Epithelial cell of prostate (primary cell): ENCODE measurements at regions not wholly inside any gene's neighbourhood (a gene's known extent, or its start where the extent isn't known, plus 50 kb on each side); places are given as distances from the start of the nearest gene placed in this dataset.

Source experiments
- DNase-seq: peaks from one replicate; pipeline ENCODE4 v3.0.0-alpha.2; 2011; ENCODE audit warnings: low read depth, low spot score
- H3K27ac ChIP-seq: fragments of 450-650 bp; 2 replicates; pipeline ENCODE4 v1.5.1; 2017; ENCODE audit warnings: mild to moderate bottlenecking

GRCh38 chr10:6894405-6894804 lies 314.3 kb upstream of the PRKCQ start:
- no peak overlapping the region for H3K27ac ChIP-seq
- no peak for DNase-seq

- H3K27ac ChIP-seq: no peak overlapping the region
- DNase-seq: no peak
These were observed 312.8 kb upstream of the PRKCQ start for GRCh38 chr10:6892864-6893263.

GRCh38 chr10:6891924-6892323 lies 311.8 kb upstream of the PRKCQ start:
- no peak overlapping the region for H3K27ac ChIP-seq
- DNase-seq: no peak

- no peak overlapping the region for H3K27ac ChIP-seq
These were observed 309.6 kb upstream of the PRKCQ start for GRCh38 chr10:6889718-6890117.

GRCh38 chr10:6888434-6888833 lies 308.4 kb upstream of the PRKCQ start:
- H3K27ac ChIP-seq: no peak overlapping the region
- DNase-seq: no peak

More at GRCh38 chr10:6889718-6890117, 309.6 kb upstream of the PRKCQ start:
- DNase-seq: no peak

GRCh38 chr10:6885284-6885683 lies 305.2 kb upstream of the PRKCQ start:
- no peak for DNase-seq
- no peak overlapping the region for H3K27ac ChIP-seq

- DNase-seq: no peak
- H3K27ac ChIP-seq: no peak overlapping the region
These were observed 301.9 kb upstream of the PRKCQ start for GRCh38 chr10:6881987-6882386.

GRCh38 chr10:6877722-6878392 lies 297.8 kb upstream of the PRKCQ start:
- no peak for DNase-seq
- H3K27ac ChIP-seq: no peak overlapping the region

GRCh38 chr10:6877336-6877721 lies 297.3 kb upstream of the PRKCQ start:
- H3K27ac ChIP-seq: no peak overlapping the region
- no peak for DNase-seq

GRCh38 chr10:6875269-6875865 lies 295.3 kb upstream of the PRKCQ start:
- DNase-seq: no peak

GRCh38 chr10:6871128-6871527 lies 291.1 kb upstream of the PRKCQ start:
- no peak for DNase-seq
- no peak overlapping the region for H3K27ac ChIP-seq

More at GRCh38 chr10:6875269-6875865, 295.3 kb upstream of the PRKCQ start:
- no peak overlapping the region for H3K27ac ChIP-seq

- DNase-seq: no peak
- no peak overlapping the region for H3K27ac ChIP-seq
These were observed 288.1 kb upstream of the PRKCQ start for GRCh38 chr10:6868036-6868725.

GRCh38 chr10:6866757-6867156 lies 286.7 kb upstream of the PRKCQ start:
- no peak for DNase-seq
- no peak overlapping the region for H3K27ac ChIP-seq

GRCh38 chr10:6864142-6864541 lies 284.1 kb upstream of the PRKCQ start:
- DNase-seq: no peak
- no peak overlapping the region for H3K27ac ChIP-seq

GRCh38 chr10:6863381-6863780 lies 283.3 kb upstream of the PRKCQ start:
- no peak for DNase-seq

GRCh38 chr10:6850452-6850851 lies 270.4 kb upstream of the PRKCQ start:
- no peak for DNase-seq
- H3K27ac ChIP-seq: no peak overlapping the region

More at GRCh38 chr10:6863381-6863780, 283.3 kb upstream of the PRKCQ start:
- no peak overlapping the region for H3K27ac ChIP-seq

- no peak for DNase-seq
These were observed 267.5 kb upstream of the PRKCQ start for GRCh38 chr10:6847561-6847960.

GRCh38 chr10:6843894-6844650 lies 264.0 kb upstream of the PRKCQ start:
- no peak overlapping the region for H3K27ac ChIP-seq
- DNase-seq: no peak

More at GRCh38 chr10:6847561-6847960, 267.5 kb upstream of the PRKCQ start:
- no peak overlapping the region for H3K27ac ChIP-seq

- H3K27ac ChIP-seq: no peak overlapping the region
- no peak for DNase-seq
These were observed 263.4 kb upstream of the PRKCQ start for GRCh38 chr10:6843481-6843881.

- DNase-seq: no peak
- no peak overlapping the region for H3K27ac ChIP-seq
These were observed 262.6 kb upstream of the PRKCQ start for GRCh38 chr10:6842722-6843121.

GRCh38 chr10:6841761-6842160 lies 261.7 kb upstream of the PRKCQ start:
- no peak overlapping the region for H3K27ac ChIP-seq
- DNase-seq: no peak
